ENCODE measurements at regions not wholly inside any gene's neighbourhood (a gene's known extent, or its start where the extent isn't known, plus 50 kb on each side); places are given as distances from the start of the nearest gene placed in this dataset.

- ChIA-PET CTCF (interaction anchor here (1.4 to 1.9 kb wide), 2 partner anchors 9 to 19 kb away, joined by 4 to 9 read pairs; no protein-coding TSS in a partner anchor), POLR2A (interaction anchor here (0.7 kb wide), 1 partner anchor 45 kb away, joined by 3 read pairs; no protein-coding TSS in a partner anchor)
These were observed 226.2 kb upstream of the TNP1 start for GRCh38 chr2:217086038-217086522.

GRCh38 chr2:217085543-217085942 lies 225.7 kb upstream of the TNP1 start:
- DNase-seq (ENCODE audit: low read depth), result no peak
- CTCF ChIA-PET, result interaction anchor here (1.4 to 1.9 kb wide), 2 partner anchors 9 to 19 kb away, joined by 4 to 9 read pairs; no protein-coding TSS in a partner anchor

More at GRCh38 chr2:217086038-217086522, 226.2 kb upstream of the TNP1 start:
- no peak for DNase-seq (ENCODE audit: low read depth)
- Histone ChIP-seq H3K36me3 (ENCODE audit: control insufficient read depth, insufficient read depth, low read length) (no peaks in the 10 kb centered on the region), H3K4me3 (ENCODE audit: low read depth, low read length) (no peak overlapping the region), H3K27me3 (ENCODE audit: control insufficient read depth, insufficient read depth, low read length) (no peaks in the 10 kb centered on the region; the same call in 1 of the 2 replicates)
- TF ChIP-seq CTCF (IDR thresholded peaks at IDR 0.05; ENCODE audit: insufficient read depth, low read depth, low read length), result no peak

GRCh38 chr2:217081799-217082198 lies 221.9 kb upstream of the TNP1 start:
- Histone ChIP-seq H3K36me3 (ENCODE audit: control insufficient read depth, insufficient read depth, low read length) (no peaks in the 10 kb centered on the region), H3K4me3 (ENCODE audit: low read depth, low read length) (no peak overlapping the region), H3K27me3 (ENCODE audit: control insufficient read depth, insufficient read depth, low read length) (no peaks in the 10 kb centered on the region; the same call in 1 of the 2 replicates)
- POLR2A ChIA-PET, result no interaction called here
- CTCF ChIA-PET, result interaction anchor here (0.9 to 1.0 kb wide), 2 partner anchors 9 to 13 kb away, joined by 3 to 4 read pairs; no protein-coding TSS in a partner anchor
- DNase-seq (ENCODE audit: low read depth), result no peak
- TF ChIP-seq CTCF (IDR thresholded peaks at IDR 0.05; ENCODE audit: insufficient read depth, low read depth, low read length), result no peak

More at GRCh38 chr2:217085543-217085942, 225.7 kb upstream of the TNP1 start:
- no peak overlapping the region for H3K4me3 ChIP-seq (ENCODE audit: low read depth, low read length)
- TF ChIP-seq CTCF (IDR thresholded peaks at IDR 0.05; ENCODE audit: insufficient read depth, low read depth, low read length), result no peak
- POLR2A ChIA-PET, result interaction anchor here (0.7 kb wide), 1 partner anchor 45 kb away, joined by 3 read pairs; no protein-coding TSS in a partner anchor
- H3K36me3 ChIP-seq (ENCODE audit: control insufficient read depth, insufficient read depth, low read length), result no peaks in the 10 kb centered on the region
- no peaks in the 10 kb centered on the region; the same call in 1 of the 2 replicates for H3K27me3 ChIP-seq (ENCODE audit: control insufficient read depth, insufficient read depth, low read length)

- POLR2A ChIA-PET, result no interaction called here
- CTCF ChIA-PET, result interaction anchor here (1.2 kb wide), 1 partner anchor 632 kb away, joined by 3 read pairs; no protein-coding TSS in a partner anchor
- Histone ChIP-seq H3K27me3 (ENCODE audit: control insufficient read depth, insufficient read depth, low read length) (no peaks in the 10 kb centered on the region; the same call in 1 of the 2 replicates), H3K36me3 (ENCODE audit: control insufficient read depth, insufficient read depth, low read length) (no peaks in the 10 kb centered on the region), H3K4me3 (ENCODE audit: low read depth, low read length) (no peak overlapping the region)
- no peak for TF ChIP-seq CTCF (IDR thresholded peaks at IDR 0.05; ENCODE audit: insufficient read depth, low read depth, low read length)
- DNase-seq (ENCODE audit: low read depth), result no peak
These were observed 219.3 kb upstream of the TNP1 start for GRCh38 chr2:217079165-217079564.

- CTCF ChIA-PET, result interaction anchor here (1.1 kb wide), 1 partner anchor 679 kb away, joined by 3 read pairs; no protein-coding TSS in a partner anchor
- Histone ChIP-seq H3K36me3 (ENCODE audit: control insufficient read depth, insufficient read depth, low read length) (no peaks in the 10 kb centered on the region), H3K27me3 (ENCODE audit: control insufficient read depth, insufficient read depth, low read length) (no peaks in the 10 kb centered on the region; the same call in 1 of the 2 replicates), H3K4me3 (ENCODE audit: low read depth, low read length) (no peak overlapping the region)
- DNase-seq (ENCODE audit: low read depth), result no peak
- no peak for TF ChIP-seq CTCF (IDR thresholded peaks at IDR 0.05; ENCODE audit: insufficient read depth, low read depth, low read length)
- POLR2A ChIA-PET, result no interaction called here
These were observed 218.1 kb upstream of the TNP1 start for GRCh38 chr2:217077831-217078407.

Measured in BJ (cell line).